HEK293T (cell line): ENCODE measurements at regions not wholly inside any gene's neighbourhood (a gene's known extent, or its start where the extent isn't known, plus 50 kb on each side); places are given as distances from the start of the nearest gene placed in this dataset.
"Not testable (repeated sequence)": the region's sequence is repeated elsewhere in the genome, so short reads cannot be mapped to it uniquely, and the experiment has no call there.

Experiments used
- CTCF ChIA-PET: fragments of 350-600 bp; formaldehyde crosslinking; extraction: SDS; loops from one replicate; lab custom pipeline; 2021; ENCODE audit warnings: antibody characterized with exemption, inconsistent platforms; lab: Yijun Ruan, JAX
- POLR2A ChIA-PET: fragments of 350-600 bp; formaldehyde crosslinking; extraction: SDS; loops from one replicate; lab custom pipeline; 2020; ENCODE audit warnings: antibody characterized with exemption, inconsistent platforms; lab: Yijun Ruan, JAX
- DNase-seq: peaks from one replicate; pipeline ENCODE4 v3.0.0; 2012; ENCODE audit warnings: mixed read lengths; ENCODE audit errors: extremely low spot score
- ARNT ChIP-seq: fragments of 450-650 bp; IDR thresholded peaks from 2 replicates; pipeline ENCODE4 v1.6.1; 2017; ENCODE audit warnings: mild to moderate bottlenecking
- BHLHE40 ChIP-seq: fragments of 450-650 bp; IDR thresholded peaks from 2 replicates; pipeline ENCODE4 v1.6.1; 2016; ENCODE audit warnings: mild to moderate bottlenecking, moderate library complexity, borderline replicate concordance
- CTBP1 ChIP-seq: fragments of 450-650 bp; IDR thresholded peaks from 2 replicates; pipeline ENCODE4 v1.6.1; 2016; ENCODE audit warnings: borderline replicate concordance
- ELF4 ChIP-seq: fragments of 450-650 bp; IDR thresholded peaks from 2 replicates; pipeline ENCODE4 v1.6.1; 2017; ENCODE audit warnings: antibody characterized with exemption
- FOXA1 ChIP-seq: fragments of 450-650 bp; IDR thresholded peaks from 2 replicates; pipeline ENCODE4 v1.6.1; 2016; ENCODE audit warnings: mild to moderate bottlenecking
- FOXK2 ChIP-seq: fragments of 450-650 bp; IDR thresholded peaks from 2 replicates; pipeline ENCODE4 v1.6.1; 2016; ENCODE audit warnings: mild to moderate bottlenecking
- FOXM1 ChIP-seq: fragments of 450-650 bp; IDR thresholded peaks from 2 replicates; pipeline ENCODE4 v1.6.1; 2017; ENCODE audit warnings: mild to moderate bottlenecking, borderline replicate concordance
- HDGF ChIP-seq: fragments of 450-650 bp; IDR thresholded peaks from 2 replicates; pipeline ENCODE4 v1.6.1; 2017; ENCODE audit warnings: antibody characterized with exemption, borderline replicate concordance
- L3MBTL2 ChIP-seq: fragments of 450-650 bp; conservative IDR thresholded peaks from 2 replicates; pipeline ENCODE4 v1.6.1; 2016; ENCODE audit warnings: mild to moderate bottlenecking
- LEF1 ChIP-seq: fragments of 450-650 bp; IDR thresholded peaks from 2 replicates; pipeline ENCODE4 v1.6.1; 2017; ENCODE audit warnings: mild to moderate bottlenecking, borderline replicate concordance
- NFRKB ChIP-seq: fragments of 450-650 bp; IDR thresholded peaks from 2 replicates; pipeline ENCODE4 v1.6.1; 2016; ENCODE audit warnings: mild to moderate bottlenecking, moderate library complexity
- SP1 ChIP-seq: fragments of 450-650 bp; IDR thresholded peaks from 2 replicates; pipeline ENCODE4 v1.6.1; 2017
- SUZ12 ChIP-seq: fragments of 450-650 bp; IDR thresholded peaks from 2 replicates; pipeline ENCODE4 v1.6.1; 2016; ENCODE audit warnings: mild to moderate bottlenecking
- TARDBP ChIP-seq: fragments of 450-650 bp; IDR thresholded peaks from 2 replicates; pipeline ENCODE4 v1.6.1; 2016
- ZNF384 ChIP-seq: fragments of 450-650 bp; IDR thresholded peaks from 2 replicates; pipeline ENCODE4 v1.6.1; 2016
- TF ChIP-seq, protein P1 (sequence below): fragments of 450-650 bp; IDR thresholded peaks from 2 replicates; pipeline ENCODE4 v1.6.1; 2016

DNA sequence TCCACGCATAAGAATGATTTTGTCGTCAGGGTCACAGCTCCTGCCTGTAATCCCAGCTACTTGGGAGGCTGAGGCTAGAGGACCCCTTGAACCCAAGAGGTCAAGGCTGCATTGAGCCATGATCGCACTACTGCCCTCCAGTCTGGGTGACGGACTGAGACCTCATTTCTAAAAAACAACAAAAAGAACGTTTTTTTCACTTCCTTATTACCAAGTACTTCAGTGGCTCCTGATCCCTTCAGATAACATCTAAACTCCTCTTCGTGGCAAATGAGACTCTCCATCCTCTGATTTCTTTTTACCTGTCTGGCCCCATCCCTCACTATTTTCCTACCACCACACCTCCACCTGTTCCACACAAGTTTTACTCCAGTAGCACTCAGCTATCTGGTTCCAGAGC lies 105.4 kb upstream of the TLK1 start:
- no peak for DNase-seq
- ChIA-PET CTCF (no interaction called here), POLR2A (no interaction called here)
- TF ChIP-seq NFRKB (no peak), ELF4 (no peak), LEF1 (no peak), TARDBP (no peak)
- TF ChIP-seq, protein P1, sequence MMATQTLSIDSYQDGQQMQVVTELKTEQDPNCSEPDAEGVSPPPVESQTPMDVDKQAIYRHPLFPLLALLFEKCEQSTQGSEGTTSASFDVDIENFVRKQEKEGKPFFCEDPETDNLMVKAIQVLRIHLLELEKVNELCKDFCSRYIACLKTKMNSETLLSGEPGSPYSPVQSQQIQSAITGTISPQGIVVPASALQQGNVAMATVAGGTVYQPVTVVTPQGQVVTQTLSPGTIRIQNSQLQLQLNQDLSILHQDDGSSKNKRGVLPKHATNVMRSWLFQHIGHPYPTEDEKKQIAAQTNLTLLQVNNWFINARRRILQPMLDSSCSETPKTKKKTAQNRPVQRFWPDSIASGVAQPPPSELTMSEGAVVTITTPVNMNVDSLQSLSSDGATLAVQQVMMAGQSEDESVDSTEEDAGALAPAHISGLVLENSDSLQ = no peak

DNA sequence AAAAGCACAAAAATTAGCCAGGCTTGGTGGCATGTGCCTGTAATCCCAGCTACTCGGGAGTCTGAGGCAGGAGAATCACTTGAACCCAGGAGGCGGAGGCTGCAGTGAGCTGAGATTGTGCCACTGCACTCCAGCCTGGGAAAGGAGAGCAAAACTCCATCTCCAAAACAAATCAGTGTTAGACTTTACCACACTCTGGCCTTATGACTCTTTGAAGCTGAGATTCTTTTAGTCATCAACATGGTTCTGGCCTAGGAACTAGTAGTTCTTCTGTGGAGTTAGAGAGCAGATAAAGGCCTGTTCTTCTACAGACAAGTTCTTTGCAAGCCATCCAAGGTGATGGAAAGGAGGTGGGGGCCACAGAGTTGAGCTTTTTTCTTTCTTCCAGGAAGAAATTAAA lies 100.8 kb upstream of the TLK1 start:
- POLR2A ChIA-PET, CTCF ChIA-PET, DNase-seq: not testable (repeated sequence)

DNA sequence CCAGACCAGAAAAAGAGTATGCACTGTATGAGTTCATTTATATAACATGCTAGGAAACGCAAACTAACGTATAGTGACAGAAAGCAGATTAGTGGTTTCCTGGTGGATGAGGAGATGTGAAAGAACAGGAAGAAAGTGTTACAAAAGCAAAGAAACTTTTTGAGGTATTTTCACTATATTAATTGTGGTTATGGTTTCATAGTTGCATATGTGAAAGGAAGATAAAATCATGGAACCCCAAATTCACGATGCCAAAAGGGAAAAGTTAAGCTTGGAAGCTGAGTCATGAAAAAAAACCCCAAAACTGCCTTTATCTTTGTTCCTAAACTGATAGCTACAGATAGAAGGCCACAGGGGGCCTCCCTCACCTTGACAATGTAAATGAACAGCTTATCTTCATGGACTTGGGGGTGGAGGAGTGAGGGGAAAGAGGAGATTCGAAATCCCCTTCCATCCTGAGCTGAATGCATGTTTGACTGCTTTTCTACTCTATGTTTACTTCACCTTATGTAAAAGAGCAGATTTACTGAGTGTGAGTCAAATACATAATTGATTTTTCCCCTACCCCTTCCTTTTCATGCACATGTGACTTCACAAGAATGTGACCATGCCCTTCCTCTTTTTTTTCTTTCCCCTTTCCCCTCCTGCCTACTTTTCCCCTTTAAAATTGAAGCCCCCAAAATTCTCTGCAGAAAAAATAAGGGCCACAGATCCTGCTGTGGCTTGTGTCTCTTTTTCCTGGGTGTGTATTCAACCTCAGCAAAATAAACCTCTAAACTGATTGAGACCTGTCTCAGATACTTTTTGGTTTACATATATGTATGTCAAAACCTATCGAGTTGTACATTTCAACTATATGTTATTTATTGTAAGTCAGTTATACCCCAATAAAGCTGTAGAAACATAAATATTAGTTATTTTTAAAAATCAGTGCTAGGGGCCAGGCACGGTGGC lies 100.1 kb upstream of the TLK1 start:
- TF ChIP-seq ARNT (no peak), FOXK2 (no peak), CTBP1 (no peak), TARDBP (no peak), SUZ12 (no peak), FOXM1 (no peak), LEF1 (no peak), HDGF (no peak), BHLHE40 (no peak), SP1 (no peak), FOXA1 (no peak), L3MBTL2 (no peak), ZNF384 (no peak), NFRKB (no peak), ELF4 (no peak)
- TF ChIP-seq, protein P1 = no peak
- POLR2A ChIA-PET = no interaction called here
- DNase-seq = no peak
- CTCF ChIA-PET = no interaction called here

DNA sequence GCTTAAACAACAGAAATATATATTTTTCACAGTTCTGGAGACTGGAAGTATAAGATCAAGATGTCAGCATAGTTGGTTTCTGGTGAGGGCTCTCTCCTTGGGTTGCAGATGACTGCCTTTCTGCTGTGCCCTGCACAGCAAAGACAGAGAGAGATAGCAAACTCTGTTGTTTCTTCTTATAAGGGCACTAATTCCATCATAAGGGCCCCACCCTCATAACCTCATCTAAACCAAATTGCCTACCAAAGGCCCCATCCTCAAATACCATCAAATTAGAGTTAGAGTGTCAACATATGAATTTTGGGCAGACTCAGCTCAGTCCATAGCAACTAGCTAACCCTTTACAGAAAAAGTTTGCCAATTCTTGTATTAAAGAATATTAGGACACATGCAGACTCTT lies 94.0 kb upstream of the TLK1 start:
- DNase-seq = no peak
- POLR2A ChIA-PET = no interaction called here
- CTCF ChIA-PET = interaction anchor here (0.6 kb wide), 1 partner anchor 126 kb away, joined by 3 read pairs; no protein-coding TSS in a partner anchor
- TF ChIP-seq HDGF (no peak), ZNF384 (no peak), L3MBTL2 (no peak)

DNA sequence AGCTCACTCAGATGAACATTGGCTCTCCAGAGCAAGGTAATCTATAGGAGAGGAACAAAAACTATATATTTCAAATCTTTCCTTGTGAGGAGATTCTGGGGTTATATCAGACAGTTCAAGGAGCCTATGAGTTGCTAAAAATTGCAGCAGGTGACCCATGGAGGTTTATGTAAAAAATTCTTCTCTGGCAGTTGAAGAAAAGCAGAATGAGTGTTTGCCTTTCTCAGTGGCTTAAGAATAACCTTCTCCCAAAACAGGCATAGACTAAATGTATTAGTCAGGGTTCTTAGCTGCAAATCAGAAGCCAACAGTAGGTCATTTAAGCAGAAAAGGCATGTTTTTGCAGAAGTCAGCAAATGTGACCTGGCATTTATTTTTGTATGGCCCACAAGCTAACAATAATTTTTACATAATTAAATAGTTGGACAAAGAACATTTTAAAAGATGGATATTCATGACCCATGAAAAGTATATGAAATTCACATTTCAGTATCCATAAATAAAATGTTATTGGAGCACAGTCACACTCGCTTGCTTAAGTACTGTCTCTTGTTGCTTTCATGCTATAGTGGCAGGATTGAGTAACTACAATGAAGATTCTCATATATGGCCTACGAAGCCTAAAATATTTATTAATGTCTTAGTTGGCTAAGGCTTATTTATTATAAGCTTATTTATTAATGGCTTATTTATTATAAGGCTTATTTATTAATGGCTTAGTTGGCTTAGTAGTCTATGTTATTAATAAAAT lies 93.4 kb upstream of the TLK1 start:
- CTCF ChIA-PET = interaction anchor here (0.6 kb wide), 1 partner anchor 127 kb away, joined by 3 read pairs; no protein-coding TSS in a partner anchor

DNA sequence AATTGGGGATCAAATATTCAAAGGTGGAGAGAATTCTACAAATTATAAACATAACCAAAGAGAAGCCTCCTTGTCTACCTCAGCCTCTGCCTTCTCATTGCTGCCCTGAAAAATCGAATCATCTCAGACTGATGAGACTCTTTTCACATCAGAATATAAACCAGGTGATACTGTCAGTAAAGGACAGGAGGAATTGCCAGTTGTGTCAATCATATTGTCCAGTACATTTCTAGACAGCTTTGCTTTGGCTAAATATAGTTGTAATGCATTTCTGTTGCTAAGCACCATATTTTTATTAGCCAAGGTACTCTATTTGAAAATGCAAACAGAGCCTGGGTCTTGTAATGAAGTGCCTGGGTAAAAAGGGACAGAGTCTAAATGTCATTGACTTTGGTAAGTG lies 92.6 kb upstream of the TLK1 start:
- ChIA-PET CTCF (no interaction called here), POLR2A (no interaction called here)
- TF ChIP-seq FOXA1 (no peak), ZNF384 (no peak), TARDBP (no peak), SP1 (no peak), L3MBTL2 (no peak), SUZ12 (no peak)
- TF ChIP-seq, protein P1 = no peak
- no peak for DNase-seq

More for the DNA sequence above, 93.4 kb upstream of the TLK1 start:
- TF ChIP-seq ZNF384 (no peak), LEF1 (no peak), BHLHE40 (no peak), ELF4 (no peak), CTBP1 (no peak), SP1 (no peak), FOXK2 (no peak), FOXM1 (no peak), TARDBP (no peak), L3MBTL2 (no peak), SUZ12 (no peak), NFRKB (no peak), FOXA1 (no peak), ARNT (no peak), HDGF (no peak)
- TF ChIP-seq, protein P1 = no peak
- DNase-seq = no peak
- POLR2A ChIA-PET = no interaction called here
